Kidney epithelial cell (primary cell): ENCODE measurements at regions not wholly inside any gene's neighbourhood (a gene's known extent, or its start where the extent isn't known, plus 50 kb on each side); places are given as distances from the start of the nearest gene placed in this dataset.

Experiments used
- DNase-seq: peaks from one replicate; pipeline ENCODE4 v3.0.0-alpha.2; 2010; ENCODE audit warnings: low read depth
- H3K27me3 ChIP-seq: 2 replicates; pipeline ENCODE4 v1.6.0; 2011; ENCODE audit warnings: low read length; ENCODE audit not compliant: control insufficient read depth, insufficient read depth
- H3K36me3 ChIP-seq: 2 replicates; pipeline ENCODE4 v1.5.1; 2011; ENCODE audit warnings: low read length; ENCODE audit not compliant: control insufficient read depth, insufficient read depth
- H3K4me3 ChIP-seq: 2 replicates; pipeline ENCODE4 v1.5.1; 2011; ENCODE audit warnings: low read depth, mild to moderate bottlenecking, control low read depth, low read length
- TF ChIP-seq, protein P1 (sequence below): IDR thresholded peaks from 2 replicates; pipeline ENCODE4 v1.5.1; 2011; ENCODE audit warnings: mild to moderate bottlenecking, moderate library complexity, low read length, control low read depth, inconsistent platforms; ENCODE audit not compliant: insufficient read depth, poor library complexity, severe bottlenecking

DNA sequence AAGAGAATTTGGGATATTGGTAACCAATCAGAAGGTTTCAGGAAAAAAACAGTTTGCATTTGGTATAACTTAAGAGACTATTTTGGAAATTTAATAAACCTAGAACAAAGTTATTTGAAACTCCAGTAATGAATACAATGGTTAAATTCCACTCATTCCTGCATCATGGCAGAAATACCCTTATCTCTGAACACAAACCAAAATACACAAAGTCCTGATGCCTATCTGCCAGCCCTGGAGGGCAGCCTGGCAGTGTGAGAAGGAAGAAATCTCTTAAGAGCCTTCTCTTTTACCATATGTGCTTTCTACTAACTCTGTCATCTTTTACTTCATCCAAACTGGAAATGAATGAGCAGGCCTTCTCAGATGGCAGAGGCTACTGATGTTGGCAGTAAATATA is 147.1 kb upstream of the LYZL1 start:
- H3K36me3 ChIP-seq: no peaks in the 10 kb centered on the region
- no peak for DNase-seq
- no peak overlapping the region for H3K4me3 ChIP-seq
- no peaks in the 10 kb centered on the region for H3K27me3 ChIP-seq
- TF ChIP-seq, protein P1, sequence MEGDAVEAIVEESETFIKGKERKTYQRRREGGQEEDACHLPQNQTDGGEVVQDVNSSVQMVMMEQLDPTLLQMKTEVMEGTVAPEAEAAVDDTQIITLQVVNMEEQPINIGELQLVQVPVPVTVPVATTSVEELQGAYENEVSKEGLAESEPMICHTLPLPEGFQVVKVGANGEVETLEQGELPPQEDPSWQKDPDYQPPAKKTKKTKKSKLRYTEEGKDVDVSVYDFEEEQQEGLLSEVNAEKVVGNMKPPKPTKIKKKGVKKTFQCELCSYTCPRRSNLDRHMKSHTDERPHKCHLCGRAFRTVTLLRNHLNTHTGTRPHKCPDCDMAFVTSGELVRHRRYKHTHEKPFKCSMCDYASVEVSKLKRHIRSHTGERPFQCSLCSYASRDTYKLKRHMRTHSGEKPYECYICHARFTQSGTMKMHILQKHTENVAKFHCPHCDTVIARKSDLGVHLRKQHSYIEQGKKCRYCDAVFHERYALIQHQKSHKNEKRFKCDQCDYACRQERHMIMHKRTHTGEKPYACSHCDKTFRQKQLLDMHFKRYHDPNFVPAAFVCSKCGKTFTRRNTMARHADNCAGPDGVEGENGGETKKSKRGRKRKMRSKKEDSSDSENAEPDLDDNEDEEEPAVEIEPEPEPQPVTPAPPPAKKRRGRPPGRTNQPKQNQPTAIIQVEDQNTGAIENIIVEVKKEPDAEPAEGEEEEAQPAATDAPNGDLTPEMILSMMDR: no peak

DNA sequence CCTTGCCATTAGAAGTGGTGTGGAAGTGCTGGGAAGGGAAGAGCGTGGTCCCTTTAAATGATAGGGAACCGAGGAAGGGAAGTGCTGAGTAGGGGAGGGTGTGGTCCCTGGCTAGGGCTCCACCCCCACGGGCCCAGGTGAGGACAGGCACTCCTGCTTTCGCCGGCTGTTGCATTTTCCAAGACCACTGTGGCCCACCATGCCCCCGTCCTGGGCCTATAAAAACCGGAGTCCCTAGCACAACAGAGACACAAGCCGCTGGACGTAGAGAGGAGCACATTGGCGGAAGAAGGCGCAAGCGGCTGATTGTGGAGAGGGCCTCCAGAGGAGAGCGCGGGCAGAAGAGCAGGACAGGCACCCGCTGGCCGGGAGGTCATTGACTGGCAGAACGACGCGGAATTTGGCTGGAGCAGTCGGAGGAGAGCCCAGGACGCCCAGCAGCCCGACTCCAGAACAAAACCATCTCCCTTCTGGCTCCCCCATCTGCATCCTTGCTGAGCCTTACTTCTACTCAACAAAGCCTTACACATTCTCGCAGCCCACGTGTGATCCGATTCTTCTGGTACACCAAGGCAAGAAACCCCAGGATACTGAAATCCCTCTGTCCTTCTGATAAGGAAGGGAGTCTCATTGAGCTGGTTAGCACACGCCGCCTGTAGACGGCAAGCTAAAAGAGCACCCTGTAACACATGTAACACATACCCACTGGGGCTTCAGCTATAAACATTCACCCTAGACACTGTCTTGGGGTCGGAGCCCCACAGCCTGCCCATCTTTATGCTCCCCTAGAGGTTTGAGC is 146.2 kb upstream of the LYZL1 start:
- no peaks in the 10 kb centered on the region for H3K27me3 ChIP-seq
- H3K4me3 ChIP-seq: no peak overlapping the region
- no peak for DNase-seq
- TF ChIP-seq, protein P1: no peak
- no peaks in the 10 kb centered on the region for H3K36me3 ChIP-seq

DNA sequence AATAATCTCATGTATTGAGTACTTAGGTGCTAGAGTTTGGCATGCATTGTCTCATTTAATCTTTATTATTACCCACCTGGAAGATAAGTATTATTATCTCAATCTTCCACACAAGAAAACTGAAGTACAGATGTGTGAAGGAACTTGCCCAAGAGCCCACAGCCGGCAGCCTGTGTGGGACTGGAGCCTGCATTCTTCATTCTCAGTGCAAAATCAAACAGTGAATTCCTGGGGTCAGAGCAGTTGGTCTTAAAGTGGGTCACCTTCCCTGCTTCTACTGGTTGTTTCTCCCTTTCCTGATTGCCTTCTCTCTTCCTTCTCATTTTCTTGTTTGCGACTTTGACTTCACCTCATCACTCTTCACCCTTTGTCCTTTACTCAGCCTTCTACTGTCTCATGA is 144.7 kb upstream of the LYZL1 start:
- no peaks in the 10 kb centered on the region for H3K36me3 ChIP-seq
- H3K4me3 ChIP-seq: no peak overlapping the region
- no peak for DNase-seq
- H3K27me3 ChIP-seq: no peaks in the 10 kb centered on the region
- TF ChIP-seq, protein P1: no peak

DNA sequence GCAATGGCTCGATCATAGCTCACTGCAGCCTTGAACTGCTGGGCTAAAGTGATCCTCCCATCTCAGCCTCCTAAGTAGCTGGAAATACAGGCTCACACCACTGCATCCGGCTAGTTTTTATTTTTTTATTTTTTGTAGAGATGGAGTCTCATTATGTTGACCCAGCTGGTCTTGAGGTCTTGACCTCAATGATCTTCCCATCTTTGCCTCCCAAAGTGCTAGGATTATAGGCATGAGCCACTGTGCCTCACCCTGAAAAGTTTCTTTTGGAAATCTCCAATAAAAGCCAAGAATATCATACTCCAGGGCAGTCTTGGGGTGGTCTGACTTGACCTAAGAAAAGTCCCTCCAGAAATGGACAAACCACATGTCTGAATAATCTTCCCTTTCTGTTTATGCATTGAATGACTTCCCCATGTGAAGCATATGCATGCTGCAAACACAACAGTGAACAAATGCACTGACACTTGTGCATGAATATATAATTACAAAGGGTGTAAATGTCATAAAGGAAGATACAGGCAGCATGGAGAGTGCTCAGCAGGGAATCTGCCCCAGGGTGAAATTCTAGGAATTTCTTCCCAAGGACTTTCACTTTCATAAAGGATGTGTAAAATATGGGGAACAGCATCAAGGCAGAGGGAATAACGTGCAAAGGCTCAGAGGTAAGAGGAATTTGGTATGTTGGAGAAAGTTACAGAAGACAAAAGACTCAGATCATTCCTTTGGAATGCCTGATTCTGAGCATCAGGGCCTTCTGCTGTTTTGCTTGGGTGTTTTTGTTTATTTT is 142.4 kb upstream of the LYZL1 start:
- DNase-seq: no peak
- TF ChIP-seq, protein P1: no peak
- Histone ChIP-seq H3K36me3 (no peaks in the 10 kb centered on the region), H3K4me3 (no peak overlapping the region), H3K27me3 (no peaks in the 10 kb centered on the region)

DNA sequence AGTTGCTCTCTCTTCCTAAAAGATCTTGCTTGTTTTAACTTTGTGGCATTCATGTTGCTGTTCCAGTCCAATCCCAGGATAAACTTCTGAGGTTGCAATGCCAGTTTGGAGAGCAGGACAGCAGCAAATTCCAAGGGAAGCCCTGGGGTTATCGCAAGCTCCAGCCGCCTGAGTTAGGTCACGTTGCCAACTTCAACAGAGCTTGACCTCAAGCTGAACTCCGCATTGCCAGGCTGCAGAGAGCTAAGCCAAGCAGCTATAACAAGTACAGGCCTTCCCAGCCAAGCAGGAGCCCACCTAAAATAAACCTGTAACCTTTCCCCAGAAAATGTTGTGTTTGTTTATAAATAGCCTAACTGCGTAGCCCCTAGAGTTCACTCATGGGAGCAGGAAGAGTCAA is 138.9 kb upstream of the LYZL1 start:
- Histone ChIP-seq H3K36me3 (no peaks in the 10 kb centered on the region), H3K27me3 (no peaks in the 10 kb centered on the region), H3K4me3 (no peak overlapping the region)
- TF ChIP-seq, protein P1: no peak
- DNase-seq: no peak
